ENCODE measurements at regions not wholly inside any gene's neighbourhood (a gene's known extent, or its start where the extent isn't known, plus 50 kb on each side); places are given as distances from the start of the nearest gene placed in this dataset.
"Not testable (repeated sequence)": the region's sequence is repeated elsewhere in the genome, so short reads cannot be mapped to it uniquely, and the experiment has no call there.

- Histone ChIP-seq H3K36me3 (ENCODE audit: control insufficient read depth, insufficient read depth, low read length) (no peaks in the 10 kb centered on the region), H3K4me3 (ENCODE audit: low read depth, low read length) (no peak overlapping the region), H3K27me3 (ENCODE audit: control insufficient read depth, insufficient read depth, low read length) (no peaks in the 10 kb centered on the region)
- DNase-seq (ENCODE audit: low read depth), result no peak
- POLR2A ChIA-PET, result no interaction called here
- TF ChIP-seq, protein P1, sequence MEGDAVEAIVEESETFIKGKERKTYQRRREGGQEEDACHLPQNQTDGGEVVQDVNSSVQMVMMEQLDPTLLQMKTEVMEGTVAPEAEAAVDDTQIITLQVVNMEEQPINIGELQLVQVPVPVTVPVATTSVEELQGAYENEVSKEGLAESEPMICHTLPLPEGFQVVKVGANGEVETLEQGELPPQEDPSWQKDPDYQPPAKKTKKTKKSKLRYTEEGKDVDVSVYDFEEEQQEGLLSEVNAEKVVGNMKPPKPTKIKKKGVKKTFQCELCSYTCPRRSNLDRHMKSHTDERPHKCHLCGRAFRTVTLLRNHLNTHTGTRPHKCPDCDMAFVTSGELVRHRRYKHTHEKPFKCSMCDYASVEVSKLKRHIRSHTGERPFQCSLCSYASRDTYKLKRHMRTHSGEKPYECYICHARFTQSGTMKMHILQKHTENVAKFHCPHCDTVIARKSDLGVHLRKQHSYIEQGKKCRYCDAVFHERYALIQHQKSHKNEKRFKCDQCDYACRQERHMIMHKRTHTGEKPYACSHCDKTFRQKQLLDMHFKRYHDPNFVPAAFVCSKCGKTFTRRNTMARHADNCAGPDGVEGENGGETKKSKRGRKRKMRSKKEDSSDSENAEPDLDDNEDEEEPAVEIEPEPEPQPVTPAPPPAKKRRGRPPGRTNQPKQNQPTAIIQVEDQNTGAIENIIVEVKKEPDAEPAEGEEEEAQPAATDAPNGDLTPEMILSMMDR (IDR thresholded peaks at IDR 0.05; ENCODE audit: insufficient read depth, low read depth, low read length), result no peak
- CTCF ChIA-PET, result interaction anchor here (0.9 kb wide), 1 partner anchor 10 kb away, joined by 3 read pairs; no protein-coding TSS in a partner anchor
These were observed 671.0 kb upstream of the SOX11 start for GRCh38 chr2:5021136-5021535.

- Histone ChIP-seq H3K4me3 (ENCODE audit: low read depth, low read length) (no peak overlapping the region), H3K27me3 (ENCODE audit: control insufficient read depth, insufficient read depth, low read length) (no peaks in the 10 kb centered on the region), H3K36me3 (ENCODE audit: control insufficient read depth, insufficient read depth, low read length) (no peaks in the 10 kb centered on the region)
- TF ChIP-seq, protein P1 (IDR thresholded peaks at IDR 0.05; ENCODE audit: insufficient read depth, low read depth, low read length), result no peak
- no peak for DNase-seq (ENCODE audit: low read depth)
- CTCF ChIA-PET, result no interaction called here
- POLR2A ChIA-PET, result no interaction called here
These were observed 670.1 kb upstream of the SOX11 start for GRCh38 chr2:5022061-5022460.

DNA sequence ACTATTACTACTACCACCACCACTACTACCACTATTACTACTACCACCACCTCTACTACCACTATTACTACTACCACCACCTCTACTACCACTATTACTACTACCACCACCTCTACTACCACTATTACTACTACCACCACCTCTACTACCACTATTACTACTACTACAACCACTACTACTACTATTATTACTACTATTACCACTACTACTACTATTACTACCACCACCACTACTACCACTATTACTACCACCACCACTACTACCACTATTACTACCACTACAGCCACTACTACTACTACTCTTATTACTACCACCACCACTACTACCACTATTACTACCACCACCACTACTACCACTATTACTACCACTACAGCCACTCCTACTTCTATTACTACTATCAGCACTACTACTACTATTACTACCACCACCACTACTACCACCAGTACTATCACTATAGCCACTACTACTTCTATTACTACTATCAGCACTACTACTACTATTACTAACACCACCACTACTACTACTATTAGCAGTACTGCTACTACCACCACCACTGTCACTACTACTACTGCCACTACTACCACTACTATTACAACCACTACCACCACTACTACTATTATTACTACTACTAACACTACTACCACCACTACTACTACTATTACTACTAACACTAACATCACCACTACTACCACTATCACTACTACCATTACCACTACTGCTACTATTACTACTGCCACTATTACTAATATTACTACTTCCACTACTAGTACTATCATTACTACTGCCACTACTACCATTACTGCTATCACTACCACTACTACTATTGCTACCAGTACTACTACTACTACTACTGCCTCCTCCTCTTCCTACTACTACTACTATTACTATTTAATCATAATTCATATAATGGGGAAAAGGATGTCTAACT is 669.2 kb upstream of the SOX11 start:
- POLR2A ChIA-PET; DNase-seq (ENCODE audit: low read depth); H3K27me3 ChIP-seq (ENCODE audit: control insufficient read depth, insufficient read depth, low read length); CTCF ChIA-PET; H3K36me3 ChIP-seq (ENCODE audit: control insufficient read depth, insufficient read depth, low read length); H3K4me3 ChIP-seq (ENCODE audit: low read depth, low read length): not testable (repeated sequence)

- no peak for DNase-seq (ENCODE audit: low read depth)
- no peak overlapping the region for H3K4me3 ChIP-seq (ENCODE audit: low read depth, low read length)
- POLR2A ChIA-PET, result no interaction called here
- H3K36me3 ChIP-seq (ENCODE audit: control insufficient read depth, insufficient read depth, low read length), result no peaks in the 10 kb centered on the region
- H3K27me3 ChIP-seq (ENCODE audit: control insufficient read depth, insufficient read depth, low read length), result no peaks in the 10 kb centered on the region
- TF ChIP-seq, protein P1 (IDR thresholded peaks at IDR 0.05; ENCODE audit: insufficient read depth, low read depth, low read length), result no peak
- CTCF ChIA-PET, result no interaction called here
These were observed 665.5 kb upstream of the SOX11 start for GRCh38 chr2:5026571-5027234.

- POLR2A ChIA-PET, result no interaction called here
- Histone ChIP-seq H3K36me3 (ENCODE audit: control insufficient read depth, insufficient read depth, low read length) (no peaks in the 10 kb centered on the region), H3K27me3 (ENCODE audit: control insufficient read depth, insufficient read depth, low read length) (no peaks in the 10 kb centered on the region), H3K4me3 (ENCODE audit: low read depth, low read length) (no peak overlapping the region)
- no peak for DNase-seq (ENCODE audit: low read depth)
- CTCF ChIA-PET, result no interaction called here
- TF ChIP-seq, protein P1 (IDR thresholded peaks at IDR 0.05; ENCODE audit: insufficient read depth, low read depth, low read length), result no peak
These were observed 657.1 kb upstream of the SOX11 start for GRCh38 chr2:5035057-5035488.

Data from BJ (cell line).